ENCODE measurements at regions not wholly inside any gene's neighbourhood (a gene's known extent, or its start where the extent isn't known, plus 50 kb on each side); places are given as distances from the start of the nearest gene placed in this dataset.

DNA sequence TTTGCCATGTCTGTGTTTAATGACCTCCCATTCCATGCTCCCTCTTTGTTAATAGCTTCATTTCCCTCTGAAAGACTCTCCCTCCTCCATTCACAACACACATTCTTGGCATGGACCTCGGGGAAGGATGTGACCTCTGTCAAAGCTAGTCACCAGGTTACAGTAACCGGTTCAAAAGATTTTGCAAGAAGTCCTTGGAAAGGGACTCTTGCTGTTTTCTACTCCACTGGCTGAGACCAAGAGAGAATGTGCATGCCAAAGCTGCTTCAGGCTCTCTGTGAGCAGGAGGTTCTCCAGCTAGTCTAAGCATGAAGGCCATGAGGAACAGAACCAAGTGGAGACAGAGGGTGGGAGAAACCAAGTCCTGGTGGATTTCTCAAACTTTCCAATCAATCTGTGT, 732.6 kb downstream of the CCSER2 start:
- TF ChIP-seq CTBP1 (IDR thresholded peaks at IDR 0.05; ENCODE audit: borderline replicate concordance) (no peak), NFRKB (IDR thresholded peaks at IDR 0.05) (no peak), FOXK2 (IDR thresholded peaks at IDR 0.05) (no peak), LEF1 (IDR thresholded peaks at IDR 0.05; ENCODE audit: borderline replicate concordance) (no peak), HDGF (IDR thresholded peaks at IDR 0.05; ENCODE audit: borderline replicate concordance) (no peak), TARDBP (IDR thresholded peaks at IDR 0.05) (no peak), L3MBTL2 (conservative IDR thresholded peaks at IDR 0.05) (no peak), BHLHE40 (IDR thresholded peaks at IDR 0.05; ENCODE audit: borderline replicate concordance) (no peak), FOXM1 (IDR thresholded peaks at IDR 0.05; ENCODE audit: borderline replicate concordance) (no peak), ELF4 (IDR thresholded peaks at IDR 0.05) (no peak), SUZ12 (IDR thresholded peaks at IDR 0.05) (no peak), ARNT (IDR thresholded peaks at IDR 0.05) (no peak)

Data from HEK293T (cell line).